ENCODE measurements at regions not wholly inside any gene's neighbourhood (a gene's known extent, or its start where the extent isn't known, plus 50 kb on each side); places are given as distances from the start of the nearest gene placed in this dataset.

GRCh38 chr3:193964517-193964880 lies 171.4 kb upstream of the HES1 start:
- Histone ChIP-seq H3K4me1 (ENCODE audit: control insufficient read depth, extremely low read depth, insufficient read depth, low read length) (no peaks in the 10 kb centered on the region), H3K27ac (ENCODE audit: control insufficient read depth, insufficient read depth, low read length) (no peak overlapping the region), H3K9me3 (ENCODE audit: control insufficient read depth, low read depth, low read length) (no peaks in the 10 kb centered on the region), H3K9ac (ENCODE audit: control insufficient read depth, extremely low read depth, insufficient read depth, low read length) (no peak overlapping the region), H4K20me1 (ENCODE audit: control insufficient read depth, extremely low read depth, insufficient read depth, low read length) (no peaks in the 10 kb centered on the region), H3K27me3 (ENCODE audit: control insufficient read depth, extremely low read depth, insufficient read depth, low read length) (no peaks in the 10 kb centered on the region), H3K79me2 (ENCODE audit: control insufficient read depth, insufficient read depth, low read length) (no peaks in the 10 kb centered on the region), H3K4me3 (ENCODE audit: control insufficient read depth in 2 of 3, extremely low read depth in 1 of 3, insufficient read depth in 2 of 3, low read depth in 1 of 3, low read length in 3 of 3) (no peak overlapping the region), H2AFZ (ENCODE audit: control insufficient read depth, low read length) (no peak overlapping the region), H3K9me1 (ENCODE audit: control insufficient read depth, extremely low read depth, insufficient read depth, low read length) (no peaks in the 10 kb centered on the region), H3K4me2 (ENCODE audit: control insufficient read depth, extremely low read depth, insufficient read depth, low read depth, low read length) (no peak overlapping the region), H3K36me3 (ENCODE audit: control insufficient read depth in 2 of 2, extremely low read depth in 1 of 2, insufficient read depth in 2 of 2, low read length in 2 of 2) (no peaks in the 10 kb centered on the region)
- FAIRE-seq (no peak), DNase-seq (ENCODE audit: low read depth, low spot score) (no peak)
- dilution Hi-C loops (cut with MboI; ENCODE audit: extremely low pct_ligation_motif_present, low sequenced_read_pairs) = no loop called here
- TF ChIP-seq CTCF (optimal IDR thresholded peaks at IDR 0.05 in 1 of 3, IDR thresholded peaks at IDR 0.05 in 1 of 3, conservative IDR thresholded peaks at IDR 0.05 in 1 of 3; ENCODE audit: extremely low read depth in 1 of 3, insufficient read depth in 2 of 3, low read length in 3 of 3) (no peak), EZH2 (IDR thresholded peaks at IDR 0.05; ENCODE audit: low read length) (no peak)

- Histone ChIP-seq H3K4me2 (ENCODE audit: control insufficient read depth, extremely low read depth, insufficient read depth, low read depth, low read length) (no peak overlapping the region), H2AFZ (ENCODE audit: control insufficient read depth, low read length) (no peak overlapping the region), H3K9me1 (ENCODE audit: control insufficient read depth, extremely low read depth, insufficient read depth, low read length) (no peaks in the 10 kb centered on the region), H4K20me1 (ENCODE audit: control insufficient read depth, extremely low read depth, insufficient read depth, low read length) (no peaks in the 10 kb centered on the region), H3K27me3 (ENCODE audit: control insufficient read depth, extremely low read depth, insufficient read depth, low read length) (no peaks in the 10 kb centered on the region), H3K79me2 (ENCODE audit: control insufficient read depth, insufficient read depth, low read length) (no peaks in the 10 kb centered on the region), H3K4me3 (ENCODE audit: control insufficient read depth in 2 of 3, extremely low read depth in 1 of 3, insufficient read depth in 2 of 3, low read depth in 1 of 3, low read length in 3 of 3) (no peak overlapping the region), H3K9me3 (ENCODE audit: control insufficient read depth, low read depth, low read length) (no peaks in the 10 kb centered on the region), H3K36me3 (ENCODE audit: control insufficient read depth in 2 of 2, extremely low read depth in 1 of 2, insufficient read depth in 2 of 2, low read length in 2 of 2) (no peaks in the 10 kb centered on the region), H3K9ac (ENCODE audit: control insufficient read depth, extremely low read depth, insufficient read depth, low read length) (no peak overlapping the region), H3K4me1 (ENCODE audit: control insufficient read depth, extremely low read depth, insufficient read depth, low read length) (peaks cover 15% of the 10 kb centered on the region), H3K27ac (ENCODE audit: control insufficient read depth, insufficient read depth, low read length) (no peak overlapping the region)
- no peak for TF ChIP-seq CTCF (optimal IDR thresholded peaks at IDR 0.05 in 1 of 3, IDR thresholded peaks at IDR 0.05 in 1 of 3, conservative IDR thresholded peaks at IDR 0.05 in 1 of 3; ENCODE audit: extremely low read depth in 1 of 3, insufficient read depth in 2 of 3, low read length in 3 of 3)
- no peak for TF ChIP-seq EZH2 (IDR thresholded peaks at IDR 0.05; ENCODE audit: low read length)
- DNase-seq (ENCODE audit: low read depth, low spot score) (no peak), FAIRE-seq (no peak)
- dilution Hi-C loops (cut with MboI; ENCODE audit: extremely low pct_ligation_motif_present, low sequenced_read_pairs) = no loop called here
Measured at GRCh38 chr3:193968380-193968974, 167.5 kb upstream of the HES1 start.

Data from keratinocyte (primary cell).